KMS-11 (cell line): ENCODE measurements at regions not wholly inside any gene's neighbourhood (a gene's known extent, or its start where the extent isn't known, plus 50 kb on each side); places are given as distances from the start of the nearest gene placed in this dataset.

Source experiments
- H2AFZ ChIP-seq: fragments of 200-600 bp; sonication (generic); 2 replicates; pipeline ENCODE4 v1.6.1; 2016; ENCODE audit warnings: antibody characterized with exemption, mixed run types, low read depth
- H3K27ac ChIP-seq: fragments of 200-600 bp; sonication (generic); 2 replicates; pipeline ENCODE4 v1.6.1; 2016; ENCODE audit warnings: mild to moderate bottlenecking, mixed run types
- H3K27me3 ChIP-seq: fragments of 200-600 bp; sonication (generic); 2 replicates; pipeline ENCODE4 v1.6.1; 2017; ENCODE audit warnings: mild to moderate bottlenecking, low read depth, mixed run types, moderate library complexity; ENCODE audit not compliant: insufficient read depth
- H3K36me3 ChIP-seq: fragments of 200-600 bp; sonication (generic); 2 replicates; pipeline ENCODE4 v1.6.1; 2017; ENCODE audit warnings: mild to moderate bottlenecking, mixed run types; ENCODE audit not compliant: insufficient read depth
- H3K4me1 ChIP-seq: fragments of 200-600 bp; sonication (generic); 2 replicates; pipeline ENCODE4 v1.6.1; 2016; ENCODE audit warnings: mild to moderate bottlenecking, low read depth, mixed run types; ENCODE audit not compliant: poor library complexity, severe bottlenecking
- H3K4me2 ChIP-seq: fragments of 200-600 bp; sonication (generic); 2 replicates; pipeline ENCODE4 v1.7.0; 2016; ENCODE audit warnings: mild to moderate bottlenecking, mixed run types
- H3K4me3 ChIP-seq: fragments of 200-600 bp; sonication (generic); IDR thresholded peaks from 2 replicates; pipeline ENCODE4 v1.6.1; 2017; ENCODE audit warnings: low read depth, low read length, mixed read lengths; ENCODE audit not compliant: insufficient read depth
- H3K79me2 ChIP-seq: fragments of 200-600 bp; sonication (generic); 2 replicates; pipeline ENCODE4 v1.6.1; 2016; ENCODE audit warnings: low read depth, mixed run types; ENCODE audit not compliant: insufficient read depth
- H3K9ac ChIP-seq: fragments of 200-600 bp; sonication (generic); 2 replicates; pipeline ENCODE4 v1.6.1; 2016; ENCODE audit warnings: mild to moderate bottlenecking, mixed run types
- H4K20me1 ChIP-seq: fragments of 200-600 bp; sonication (generic); 2 replicates; pipeline ENCODE4 v1.6.1; 2016; ENCODE audit warnings: mild to moderate bottlenecking, mixed run types; ENCODE audit not compliant: insufficient read depth
- TF ChIP-seq, protein P1 (sequence below): fragments of 200-600 bp; sonication (generic); conservative IDR thresholded peaks from 2 replicates; pipeline ENCODE4 v1.6.1; 2017; ENCODE audit warnings: low read depth, mild to moderate bottlenecking, antibody characterized with exemption, low read length, moderate library complexity, mixed read lengths

DNA sequence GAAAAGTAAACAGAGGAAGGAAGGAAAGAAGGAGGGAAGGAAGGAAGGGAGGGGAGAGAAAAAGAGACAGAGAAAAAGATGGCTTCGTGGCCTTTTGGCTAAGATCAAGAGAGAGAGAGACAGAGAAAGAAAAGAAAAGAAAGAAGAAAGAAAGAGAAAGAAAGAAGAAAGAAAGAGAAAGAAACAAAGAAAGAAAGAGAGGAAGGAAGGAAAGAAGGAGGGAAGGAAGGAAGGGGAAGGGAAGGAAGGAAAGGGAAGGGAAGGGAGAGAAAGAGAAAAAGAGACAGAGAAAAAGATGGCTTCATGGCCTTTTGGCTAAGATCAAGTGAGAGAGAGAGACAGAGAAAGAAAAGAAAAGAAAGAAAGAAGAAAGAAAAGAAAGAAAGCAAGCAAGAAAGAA is 91.4 kb downstream of the PRLHR start:
- H3K4me2 ChIP-seq: no peak overlapping the region
- H3K27ac ChIP-seq: no peak overlapping the region
- H3K4me3 ChIP-seq: no peak overlapping the region
- no peak overlapping the region for H3K9ac ChIP-seq
- H2AFZ ChIP-seq: no peak overlapping the region
- H3K4me1 ChIP-seq: no peaks in the 10 kb centered on the region
- H4K20me1 ChIP-seq: no peaks in the 10 kb centered on the region
- H3K36me3 ChIP-seq: no peaks in the 10 kb centered on the region
- H3K27me3 ChIP-seq: no peaks in the 10 kb centered on the region
- TF ChIP-seq, protein P1, sequence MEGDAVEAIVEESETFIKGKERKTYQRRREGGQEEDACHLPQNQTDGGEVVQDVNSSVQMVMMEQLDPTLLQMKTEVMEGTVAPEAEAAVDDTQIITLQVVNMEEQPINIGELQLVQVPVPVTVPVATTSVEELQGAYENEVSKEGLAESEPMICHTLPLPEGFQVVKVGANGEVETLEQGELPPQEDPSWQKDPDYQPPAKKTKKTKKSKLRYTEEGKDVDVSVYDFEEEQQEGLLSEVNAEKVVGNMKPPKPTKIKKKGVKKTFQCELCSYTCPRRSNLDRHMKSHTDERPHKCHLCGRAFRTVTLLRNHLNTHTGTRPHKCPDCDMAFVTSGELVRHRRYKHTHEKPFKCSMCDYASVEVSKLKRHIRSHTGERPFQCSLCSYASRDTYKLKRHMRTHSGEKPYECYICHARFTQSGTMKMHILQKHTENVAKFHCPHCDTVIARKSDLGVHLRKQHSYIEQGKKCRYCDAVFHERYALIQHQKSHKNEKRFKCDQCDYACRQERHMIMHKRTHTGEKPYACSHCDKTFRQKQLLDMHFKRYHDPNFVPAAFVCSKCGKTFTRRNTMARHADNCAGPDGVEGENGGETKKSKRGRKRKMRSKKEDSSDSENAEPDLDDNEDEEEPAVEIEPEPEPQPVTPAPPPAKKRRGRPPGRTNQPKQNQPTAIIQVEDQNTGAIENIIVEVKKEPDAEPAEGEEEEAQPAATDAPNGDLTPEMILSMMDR: no peak
- H3K79me2 ChIP-seq: no peaks in the 10 kb centered on the region

DNA sequence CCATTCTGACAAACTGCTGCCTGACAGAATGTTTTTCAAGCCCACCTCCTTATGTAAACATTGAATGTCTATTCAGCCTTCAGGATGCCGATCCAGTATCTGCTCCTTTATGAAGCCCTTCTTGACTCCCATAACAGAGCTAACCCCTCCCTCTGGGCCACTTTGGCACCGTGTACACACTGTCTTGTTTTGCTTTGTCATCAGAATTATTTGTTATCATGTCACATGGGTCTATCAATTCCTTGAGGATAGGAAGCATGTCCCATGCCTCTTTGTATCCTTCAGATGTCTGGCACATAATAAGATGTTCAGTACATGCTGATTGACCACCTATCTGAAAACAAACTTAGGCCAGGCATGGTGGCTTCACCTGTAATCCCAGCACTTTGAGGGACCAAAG is 92.3 kb downstream of the PRLHR start:
- H3K27ac ChIP-seq: no peak overlapping the region
- no peaks in the 10 kb centered on the region for H4K20me1 ChIP-seq
- no peak overlapping the region for H3K9ac ChIP-seq
- no peaks in the 10 kb centered on the region for H3K4me1 ChIP-seq
- H3K36me3 ChIP-seq: no peaks in the 10 kb centered on the region
- no peak overlapping the region for H3K4me2 ChIP-seq
- H3K4me3 ChIP-seq: no peak overlapping the region
- H3K79me2 ChIP-seq: no peaks in the 10 kb centered on the region
- no peaks in the 10 kb centered on the region for H3K27me3 ChIP-seq
- TF ChIP-seq, protein P1: no peak
- H2AFZ ChIP-seq: no peak overlapping the region

DNA sequence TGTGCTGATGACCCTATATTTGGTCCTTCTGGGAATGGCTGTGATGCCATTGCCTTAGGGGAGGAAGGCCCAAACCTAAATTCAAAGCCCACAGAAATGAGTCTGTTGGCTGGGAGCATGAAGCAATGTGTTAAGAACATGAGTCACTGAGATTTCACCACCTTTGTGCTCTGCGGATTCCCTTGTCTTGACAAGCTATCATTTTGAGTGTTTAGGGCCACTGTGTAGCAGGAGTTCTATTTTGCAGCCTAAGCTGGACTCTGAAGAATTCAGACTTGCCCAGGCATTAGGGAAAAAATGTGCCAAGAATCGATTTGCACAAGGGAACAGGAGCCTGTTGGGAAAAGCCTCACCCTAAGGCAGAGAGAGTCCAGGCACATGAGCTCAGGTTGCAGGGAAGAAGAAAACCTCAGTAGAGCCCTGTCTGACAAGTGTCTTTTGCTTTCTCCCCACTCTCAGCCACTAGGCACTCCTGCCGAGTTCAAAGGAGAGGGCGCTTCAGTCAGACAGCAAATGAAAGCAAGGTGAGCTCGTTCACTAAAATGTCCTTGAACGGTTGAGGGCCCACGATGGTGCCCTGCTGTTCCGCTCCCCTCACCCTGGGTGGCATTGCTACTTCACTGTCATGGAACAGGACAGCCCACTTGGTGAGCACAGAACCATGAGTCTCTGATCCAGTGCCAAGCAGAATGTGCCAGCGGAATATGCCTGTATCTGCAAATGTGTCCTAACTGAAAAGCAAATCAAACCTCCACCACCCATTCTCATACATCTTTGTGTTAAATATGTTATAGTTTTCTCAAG is 93.6 kb downstream of the PRLHR start:
- no peak overlapping the region for H3K27ac ChIP-seq
- H3K27me3 ChIP-seq: no peaks in the 10 kb centered on the region
- no peak overlapping the region for H2AFZ ChIP-seq
- H3K4me2 ChIP-seq: no peak overlapping the region
- no peak overlapping the region for H3K4me3 ChIP-seq
- no peaks in the 10 kb centered on the region for H3K79me2 ChIP-seq
- H3K4me1 ChIP-seq: no peaks in the 10 kb centered on the region
- H3K36me3 ChIP-seq: no peaks in the 10 kb centered on the region
- TF ChIP-seq, protein P1: no peak
- H3K9ac ChIP-seq: no peak overlapping the region
- no peaks in the 10 kb centered on the region for H4K20me1 ChIP-seq

DNA sequence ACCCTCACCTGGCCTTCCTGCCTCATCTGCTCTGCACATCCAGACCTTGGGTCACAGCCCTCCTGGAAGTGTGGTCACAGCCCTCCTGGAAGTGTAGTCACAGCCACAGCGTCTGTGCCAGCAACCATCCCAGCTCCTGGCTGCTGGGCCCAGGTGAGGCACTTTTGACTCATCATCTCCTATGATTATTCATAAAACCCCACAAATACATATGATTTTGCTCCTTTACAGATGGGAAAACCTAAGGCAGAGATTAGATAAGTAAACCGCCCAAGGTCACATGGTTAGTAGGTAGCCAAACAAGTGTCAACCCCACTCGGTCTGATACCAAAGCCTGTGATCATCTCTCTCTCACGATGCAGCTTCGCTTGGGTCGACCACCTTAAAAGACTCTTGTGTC is 94.3 kb downstream of the PRLHR start:
- Histone ChIP-seq H3K4me1 (no peaks in the 10 kb centered on the region), H2AFZ (no peak overlapping the region), H4K20me1 (no peaks in the 10 kb centered on the region), H3K4me2 (no peak overlapping the region), H3K9ac (no peak overlapping the region), H3K27ac (no peak overlapping the region), H3K36me3 (no peaks in the 10 kb centered on the region), H3K27me3 (no peaks in the 10 kb centered on the region), H3K4me3 (no peak overlapping the region), H3K79me2 (no peaks in the 10 kb centered on the region)
- TF ChIP-seq, protein P1: no peak
